Esophagus squamous epithelium (tissue), 4 donors: ENCODE measurements at regions not wholly inside any gene's neighbourhood (a gene's known extent, or its start where the extent isn't known, plus 50 kb on each side); places are given as distances from the start of the nearest gene placed in this dataset.

Experiments used
- CTCF ChIP-seq, 6 experiments: fragments of 450-650 bp in 4 of 6; fragments of 200-600 bp in 2 of 6; sonication (generic) in 2 of 6; IDR thresholded peaks; one replicate each; pipeline ENCODE4 v1.5.1; 2016 to 2019; ENCODE audit warnings: antibody characterized with exemption in 6 of 6, mild to moderate bottlenecking in 4 of 6, moderate library complexity in 4 of 6
- POLR2A ChIP-seq, 4 donors: fragments of 450-650 bp; IDR thresholded peaks; one replicate each; pipeline ENCODE4 v1.6.1; 2017; ENCODE audit warnings: antibody characterized with exemption in 4 of 4, mild to moderate bottlenecking in 4 of 4, moderate library complexity in 3 of 4

GRCh38 chr3:168501570-168501969 lies 405.8 kb upstream of the GOLIM4 start:
- TF ChIP-seq CTCF (IDR thresholded peaks at IDR 0.05) (no peak), POLR2A (IDR thresholded peaks at IDR 0.05) (no peak)
